ENCODE measurements at regions not wholly inside any gene's neighbourhood (a gene's known extent, or its start where the extent isn't known, plus 50 kb on each side); places are given as distances from the start of the nearest gene placed in this dataset.

DNA sequence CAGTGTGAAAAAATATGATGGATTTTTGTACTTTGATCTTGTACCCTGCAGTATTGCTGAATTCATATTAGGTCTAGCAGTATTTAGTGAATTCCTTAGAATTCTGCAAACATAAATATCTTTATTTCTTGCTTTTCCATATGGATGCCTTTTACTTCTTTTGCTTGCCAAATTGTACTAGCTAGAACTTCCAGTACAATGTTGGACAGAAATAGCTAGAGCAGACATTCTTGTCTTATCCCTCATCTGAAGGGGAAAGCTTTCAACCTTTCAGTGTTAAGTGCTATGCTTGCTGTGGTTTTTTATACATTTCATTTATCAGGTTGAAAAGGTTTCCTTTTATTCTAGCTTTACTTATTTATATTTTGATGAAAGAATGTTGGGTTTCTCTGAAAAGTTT, 1321.9 kb upstream of the CHAC2 start:
- TF ChIP-seq POLR2A (IDR thresholded peaks at IDR 0.05; ENCODE audit: low read depth, low read length) (no peak), TAF1 (IDR thresholded peaks at IDR 0.05; ENCODE audit: low read depth, low read length) (no peak)

Measured in GM12891 (cell line).